HEK293T (cell line): ENCODE measurements at regions not wholly inside any gene's neighbourhood (a gene's known extent, or its start where the extent isn't known, plus 50 kb on each side); places are given as distances from the start of the nearest gene placed in this dataset.

ENCODE experiments used
- CTCF ChIA-PET: fragments of 350-600 bp; formaldehyde crosslinking; extraction: SDS; loops from one replicate; lab custom pipeline; 2021; ENCODE audit warnings: antibody characterized with exemption, inconsistent platforms; lab: Yijun Ruan, JAX
- POLR2A ChIA-PET: fragments of 350-600 bp; formaldehyde crosslinking; extraction: SDS; loops from one replicate; lab custom pipeline; 2020; ENCODE audit warnings: antibody characterized with exemption, inconsistent platforms; lab: Yijun Ruan, JAX
- DNase-seq: peaks from one replicate; pipeline ENCODE4 v3.0.0; 2012; ENCODE audit warnings: mixed read lengths; ENCODE audit errors: extremely low spot score
- ARNT ChIP-seq: fragments of 450-650 bp; IDR thresholded peaks from 2 replicates; pipeline ENCODE4 v1.6.1; 2017; ENCODE audit warnings: mild to moderate bottlenecking
- BHLHE40 ChIP-seq: fragments of 450-650 bp; IDR thresholded peaks from 2 replicates; pipeline ENCODE4 v1.6.1; 2016; ENCODE audit warnings: mild to moderate bottlenecking, moderate library complexity, borderline replicate concordance
- CTBP1 ChIP-seq: fragments of 450-650 bp; IDR thresholded peaks from 2 replicates; pipeline ENCODE4 v1.6.1; 2016; ENCODE audit warnings: borderline replicate concordance
- ELF4 ChIP-seq: fragments of 450-650 bp; IDR thresholded peaks from 2 replicates; pipeline ENCODE4 v1.6.1; 2017; ENCODE audit warnings: antibody characterized with exemption
- FOXA1 ChIP-seq: fragments of 450-650 bp; IDR thresholded peaks from 2 replicates; pipeline ENCODE4 v1.6.1; 2016; ENCODE audit warnings: mild to moderate bottlenecking
- FOXK2 ChIP-seq: fragments of 450-650 bp; IDR thresholded peaks from 2 replicates; pipeline ENCODE4 v1.6.1; 2016; ENCODE audit warnings: mild to moderate bottlenecking
- FOXM1 ChIP-seq: fragments of 450-650 bp; IDR thresholded peaks from 2 replicates; pipeline ENCODE4 v1.6.1; 2017; ENCODE audit warnings: mild to moderate bottlenecking, borderline replicate concordance
- HDGF ChIP-seq: fragments of 450-650 bp; IDR thresholded peaks from 2 replicates; pipeline ENCODE4 v1.6.1; 2017; ENCODE audit warnings: antibody characterized with exemption, borderline replicate concordance
- L3MBTL2 ChIP-seq: fragments of 450-650 bp; conservative IDR thresholded peaks from 2 replicates; pipeline ENCODE4 v1.6.1; 2016; ENCODE audit warnings: mild to moderate bottlenecking
- LEF1 ChIP-seq: fragments of 450-650 bp; IDR thresholded peaks from 2 replicates; pipeline ENCODE4 v1.6.1; 2017; ENCODE audit warnings: mild to moderate bottlenecking, borderline replicate concordance
- NFRKB ChIP-seq: fragments of 450-650 bp; IDR thresholded peaks from 2 replicates; pipeline ENCODE4 v1.6.1; 2016; ENCODE audit warnings: mild to moderate bottlenecking, moderate library complexity
- PKNOX1 ChIP-seq: fragments of 450-650 bp; IDR thresholded peaks from 2 replicates; pipeline ENCODE4 v1.6.1; 2016
- SP1 ChIP-seq: fragments of 450-650 bp; IDR thresholded peaks from 2 replicates; pipeline ENCODE4 v1.6.1; 2017
- SUZ12 ChIP-seq: fragments of 450-650 bp; IDR thresholded peaks from 2 replicates; pipeline ENCODE4 v1.6.1; 2016; ENCODE audit warnings: mild to moderate bottlenecking
- TARDBP ChIP-seq: fragments of 450-650 bp; IDR thresholded peaks from 2 replicates; pipeline ENCODE4 v1.6.1; 2016
- ZNF384 ChIP-seq: fragments of 450-650 bp; IDR thresholded peaks from 2 replicates; pipeline ENCODE4 v1.6.1; 2016

DNA sequence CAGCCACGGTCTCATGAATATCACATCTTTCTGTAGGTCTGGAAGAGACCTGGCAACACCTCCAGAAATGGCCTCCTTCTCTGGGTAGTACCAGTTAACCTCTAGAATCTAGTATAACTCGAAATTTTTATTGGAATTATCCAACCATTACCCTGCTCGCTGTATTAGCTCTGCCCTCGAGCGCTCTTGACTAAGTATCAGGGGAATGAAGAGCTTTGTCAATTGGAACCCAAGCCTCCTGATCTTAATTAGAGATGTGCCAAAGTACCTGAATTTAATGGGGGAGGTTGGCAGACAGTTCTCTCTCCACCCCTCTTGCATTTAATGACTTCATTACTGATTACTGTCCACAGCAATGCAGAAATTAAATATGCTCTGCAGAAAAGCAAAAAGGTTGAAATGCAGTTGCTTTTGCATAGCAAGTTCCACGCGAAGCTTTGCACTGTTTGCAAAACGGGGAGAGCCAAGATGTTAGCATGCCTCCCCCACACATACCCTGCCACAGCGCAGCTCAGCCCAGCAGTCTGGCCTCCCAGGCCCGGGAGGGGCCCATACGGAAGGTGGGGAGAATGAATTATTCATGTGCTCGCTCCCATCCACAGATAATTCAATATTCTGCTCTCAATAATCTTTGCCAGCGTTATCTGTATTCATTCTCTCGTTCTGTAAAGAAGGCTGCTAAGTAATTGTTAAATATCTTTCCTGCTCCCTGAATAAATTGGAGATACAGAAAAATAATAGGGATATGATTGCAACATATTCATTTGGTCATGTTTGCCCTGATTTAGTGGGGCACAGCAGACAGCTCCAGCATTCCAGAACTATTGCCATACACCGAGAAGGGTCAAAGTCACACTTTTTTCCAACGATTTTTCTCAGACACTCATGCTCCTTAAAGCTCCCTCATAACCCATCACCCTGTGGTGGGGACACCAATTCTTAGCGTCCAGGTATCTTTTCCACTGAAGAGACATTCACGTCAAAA lies 305.8 kb downstream of the CDH26 start:
- CTCF ChIA-PET: interaction anchor here (1.8 kb wide), 1 partner anchor 207 kb away, joined by 4 read pairs; no protein-coding TSS in a partner anchor

GRCh38 chr20:60266177-60266823 lies 308.1 kb downstream of the CDH26 start:
- TF ChIP-seq LEF1: no peak
- no peak for TF ChIP-seq SP1
- DNase-seq: no peak
- ChIA-PET POLR2A (no interaction called here), CTCF (interaction anchor here (0.6 kb wide), 1 partner anchor 208 kb away, joined by 3 read pairs; no protein-coding TSS in a partner anchor)

More for the DNA sequence above, 305.8 kb downstream of the CDH26 start:
- no peak for TF ChIP-seq LEF1
- no peak for TF ChIP-seq ELF4
- no peak for TF ChIP-seq FOXK2
- no peak for TF ChIP-seq SP1
- no peak for TF ChIP-seq PKNOX1
- no peak for DNase-seq
- POLR2A ChIA-PET: no interaction called here

DNA sequence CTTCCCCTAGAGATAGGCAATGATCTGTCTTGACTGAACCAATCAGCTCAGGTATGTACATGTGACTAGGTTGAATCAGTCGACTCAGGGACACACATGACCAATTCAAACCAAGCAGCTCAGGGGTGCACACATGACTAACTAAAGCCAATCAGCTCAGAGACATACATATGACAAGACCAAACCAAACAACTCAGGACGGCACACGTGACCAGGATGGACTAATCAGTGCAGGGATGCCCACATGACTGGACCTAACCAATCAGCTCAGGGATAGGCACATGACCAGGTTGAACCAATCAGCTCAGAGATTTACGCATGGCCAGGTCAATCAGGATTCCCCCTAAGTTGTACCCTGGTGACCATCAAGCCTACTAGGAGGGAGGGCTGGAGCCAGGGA lies 310.3 kb downstream of the CDH26 start:
- TF ChIP-seq ZNF384: no peak
- TF ChIP-seq FOXA1: no peak
- TF ChIP-seq L3MBTL2: no peak
- no peak for TF ChIP-seq BHLHE40
- TF ChIP-seq FOXM1: no peak
- TF ChIP-seq FOXK2: no peak
- no peak for TF ChIP-seq NFRKB
- no peak for TF ChIP-seq HDGF
- no peak for TF ChIP-seq PKNOX1
- TF ChIP-seq TARDBP: no peak
- TF ChIP-seq ARNT: no peak
- no peak for TF ChIP-seq SP1
- no peak for TF ChIP-seq CTBP1
- no peak for TF ChIP-seq LEF1
- no peak for TF ChIP-seq ELF4
- no peak for TF ChIP-seq SUZ12
- CTCF ChIA-PET: no interaction called here
- POLR2A ChIA-PET: no interaction called here
- no peak for DNase-seq

DNA sequence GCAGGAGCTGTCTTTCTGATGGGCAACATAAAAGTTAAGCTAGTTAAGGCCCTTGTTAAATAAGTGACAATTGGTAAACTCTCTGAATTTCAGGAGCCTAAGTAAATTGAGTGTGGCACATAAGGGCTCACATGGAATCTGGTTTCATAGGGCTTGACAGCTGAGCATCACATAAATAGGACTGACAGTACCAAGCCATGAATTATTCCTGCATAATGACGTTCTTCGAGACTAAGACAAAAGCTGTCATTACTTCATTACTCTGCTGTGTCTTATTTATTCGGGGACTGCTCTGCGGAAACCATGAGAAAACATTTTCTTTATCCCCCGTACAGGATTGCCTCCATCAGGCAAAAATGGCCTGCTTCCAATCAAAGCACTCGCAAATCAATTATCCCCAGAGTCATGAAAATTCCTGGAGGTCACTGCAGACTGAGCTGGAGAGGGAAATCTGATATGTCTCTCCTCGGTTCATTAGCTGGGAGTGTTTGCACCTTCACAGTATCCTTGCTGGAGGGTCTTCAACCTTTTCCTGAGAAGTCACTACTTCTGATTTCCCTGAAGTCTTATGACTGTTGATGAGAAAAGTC lies 311.4 kb downstream of the CDH26 start:
- CTCF ChIA-PET: no interaction called here
- no peak for DNase-seq
- no peak for TF ChIP-seq HDGF
- TF ChIP-seq ZNF384: no peak
- POLR2A ChIA-PET: no interaction called here

DNA sequence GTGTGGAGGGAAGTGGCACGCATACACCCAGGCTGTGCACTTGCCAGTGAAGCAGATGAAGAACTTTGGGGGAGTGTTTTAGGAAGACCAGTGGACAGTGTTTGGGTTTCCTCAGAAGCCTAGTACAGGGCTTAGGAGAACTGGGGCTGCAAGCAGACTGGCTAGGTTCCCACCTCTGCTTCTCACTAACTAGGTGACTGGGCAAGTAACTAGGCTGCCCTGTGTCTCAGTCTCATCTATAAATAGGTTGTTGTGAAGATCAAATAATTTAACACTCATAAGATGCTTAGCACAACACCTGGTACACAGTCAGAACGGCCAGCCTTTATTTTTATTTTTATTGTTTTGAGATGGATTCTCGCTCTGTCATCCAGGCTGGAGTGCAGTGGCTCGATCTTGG lies 312.1 kb downstream of the CDH26 start:
- CTCF ChIA-PET: no interaction called here
- DNase-seq: no peak
- POLR2A ChIA-PET: no interaction called here
- TF ChIP-seq ELF4 (no peak), FOXM1 (no peak), ZNF384 (no peak), SP1 (no peak), CTBP1 (no peak), FOXK2 (no peak), TARDBP (no peak), HDGF (no peak), PKNOX1 (no peak), L3MBTL2 (no peak), BHLHE40 (no peak), SUZ12 (no peak), ARNT (no peak)

DNA sequence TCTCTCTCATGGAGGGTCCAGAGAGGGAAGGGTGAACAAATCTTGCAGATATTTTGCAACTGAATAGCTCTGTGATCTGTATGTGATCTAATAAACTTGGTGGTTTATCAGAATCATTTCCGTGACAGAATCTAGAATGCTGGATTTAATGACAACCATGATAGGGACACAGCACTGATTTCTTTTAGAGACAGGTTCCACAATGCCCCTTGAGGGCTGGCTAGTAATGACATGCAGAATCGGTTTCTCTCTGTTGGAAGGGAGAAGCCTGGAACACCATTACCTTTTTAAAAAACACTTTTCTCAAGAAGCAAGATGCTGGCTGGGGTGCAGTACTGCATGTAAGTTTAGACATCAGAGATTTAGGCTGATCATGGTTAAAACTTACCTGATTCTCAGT lies 313.4 kb downstream of the CDH26 start:
- CTCF ChIA-PET: no interaction called here
- DNase-seq: peak; percentile 17
- POLR2A ChIA-PET: no interaction called here
- TF ChIP-seq TARDBP (no peak), L3MBTL2 (no peak), ZNF384 (no peak)
